ENCODE measurements at regions not wholly inside any gene's neighbourhood (a gene's known extent, or its start where the extent isn't known, plus 50 kb on each side); places are given as distances from the start of the nearest gene placed in this dataset.

DNA sequence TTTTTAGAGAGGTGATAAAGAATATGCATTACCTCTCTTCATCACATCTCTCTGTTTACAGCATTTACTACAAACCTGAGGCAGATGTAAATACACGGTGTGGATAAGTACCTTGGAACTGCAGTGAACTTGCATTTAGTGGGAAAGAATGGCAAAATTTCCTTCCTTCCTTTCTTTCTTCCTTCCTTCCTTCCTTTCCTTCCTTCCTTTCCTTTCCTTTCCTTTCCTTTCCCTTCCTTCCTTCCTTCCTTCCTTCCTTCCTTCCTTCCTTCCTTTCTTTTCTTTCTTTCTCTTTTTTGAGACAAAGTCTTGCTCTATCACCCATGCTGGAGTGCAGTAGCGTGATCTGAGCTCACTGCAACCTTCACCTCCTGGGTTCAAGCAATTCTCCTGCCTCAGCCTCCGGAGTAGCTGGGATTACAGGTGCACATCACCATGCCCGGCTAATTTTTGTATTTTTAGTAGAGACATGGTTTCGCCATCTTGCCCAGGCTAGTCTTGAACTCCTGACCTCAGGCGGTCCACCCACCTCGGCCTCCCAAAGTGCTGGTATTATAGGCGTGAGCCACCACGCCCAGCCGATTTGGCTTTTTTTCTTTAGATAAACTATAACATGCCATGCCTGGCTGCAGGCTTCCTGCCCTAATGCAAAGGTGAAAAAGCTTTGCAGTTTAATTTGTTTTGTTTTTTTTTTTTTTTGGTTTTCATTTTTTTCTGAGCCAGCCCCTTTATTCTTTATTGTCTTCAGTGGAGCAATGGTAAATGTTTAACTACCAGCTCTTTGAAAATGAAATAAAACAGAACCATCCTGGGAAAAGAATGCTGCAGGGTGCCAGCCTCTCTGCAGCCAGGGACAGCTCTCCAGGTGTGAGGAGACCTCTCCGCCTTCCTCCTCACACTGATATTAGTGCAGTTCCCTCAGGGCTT, 64.2 kb upstream of the NEDD9 start:
- DNase-seq (ENCODE audit: low read depth), result no peak

DNA sequence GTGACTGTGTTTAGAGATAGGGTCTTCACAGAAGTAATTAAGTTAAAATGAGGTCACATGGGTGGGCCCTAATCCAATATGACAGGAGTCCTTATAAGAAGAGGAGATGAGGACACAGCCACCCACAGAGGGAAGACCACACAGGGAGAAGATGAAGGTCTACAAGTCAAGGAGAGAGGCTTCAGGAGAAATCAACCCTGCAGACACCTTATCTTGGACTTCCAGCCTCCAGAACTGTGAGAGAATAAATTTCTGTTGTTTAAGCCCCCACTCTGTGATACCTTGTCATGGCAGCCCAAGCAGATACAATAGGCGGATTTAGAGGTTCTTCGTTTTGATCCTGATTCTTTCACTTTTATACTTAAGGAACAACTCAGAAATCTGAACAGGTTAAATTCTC, 63.5 kb upstream of the NEDD9 start:
- DNase-seq (ENCODE audit: low read depth), result no peak

DNA sequence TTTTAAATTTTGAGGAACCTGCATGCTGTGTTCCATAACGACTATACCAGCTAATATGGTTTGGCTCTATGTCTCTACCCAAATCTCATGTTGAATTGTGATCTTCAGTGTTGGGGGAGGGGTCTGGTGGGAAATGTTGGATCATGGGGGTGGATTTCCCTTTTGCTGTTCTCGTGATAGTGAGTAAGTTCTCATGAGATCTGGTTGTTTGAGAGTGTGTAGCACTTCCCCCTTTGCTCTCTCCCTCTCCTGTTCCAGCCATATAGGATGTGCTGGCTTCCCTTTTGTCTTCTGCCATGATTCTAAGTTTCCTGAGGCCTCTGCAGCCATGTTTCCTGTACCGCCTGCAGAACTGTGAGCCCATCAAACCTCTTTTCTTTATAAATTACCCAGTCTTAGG, 61.8 kb upstream of the NEDD9 start:
- DNase-seq (ENCODE audit: low read depth), result no peak

DNA sequence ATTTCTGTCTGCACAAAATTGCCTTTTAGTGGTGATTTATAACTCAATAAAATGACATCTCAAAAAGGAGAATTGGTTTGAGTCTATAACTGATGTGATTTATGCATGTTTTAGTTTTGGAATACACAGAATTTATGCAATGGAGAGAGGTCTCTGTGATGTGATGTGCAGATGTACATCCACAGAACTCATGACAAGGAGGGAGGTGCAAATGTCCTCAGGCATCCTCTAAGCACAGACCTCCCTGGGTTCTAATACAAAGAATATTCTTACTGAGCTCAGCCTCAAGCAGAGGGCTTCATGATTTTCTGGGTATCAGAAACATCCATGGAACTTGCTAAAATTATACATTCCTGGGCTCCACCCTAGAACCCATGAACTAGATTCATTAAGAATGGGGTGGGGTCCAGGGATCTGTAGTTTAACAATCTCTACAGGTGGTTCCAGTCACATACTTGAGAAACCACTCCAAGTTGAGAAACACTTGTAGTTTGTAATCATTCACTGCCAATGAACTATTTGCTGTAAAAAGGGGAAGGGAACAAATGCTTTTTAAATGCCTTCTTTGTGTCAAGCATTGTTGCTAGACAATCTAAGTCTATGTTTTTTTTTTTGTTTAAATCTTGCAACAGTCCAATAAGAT, 60.2 kb upstream of the NEDD9 start:
- no peak for DNase-seq (ENCODE audit: low read depth)

DNA sequence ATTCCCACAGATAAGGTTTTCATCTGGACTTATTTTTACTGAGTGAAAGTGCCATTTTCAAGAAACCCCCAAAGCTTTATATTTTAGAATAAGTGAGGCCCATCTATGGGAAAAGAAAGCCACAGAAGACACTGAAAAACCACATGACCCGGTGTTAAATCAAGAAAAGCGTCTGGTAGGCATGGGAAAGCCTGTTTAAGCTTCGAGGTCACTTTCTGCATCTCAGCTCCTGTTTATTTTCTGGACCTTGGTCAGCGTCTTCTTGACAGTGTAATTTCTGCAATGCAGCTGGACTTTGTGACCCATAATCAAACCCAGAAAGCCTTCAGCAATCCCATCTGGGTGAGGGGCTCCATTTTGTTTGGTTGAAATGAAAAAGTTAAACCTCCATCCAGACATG, 59.6 kb upstream of the NEDD9 start:
- DNase-seq (ENCODE audit: low read depth), result no peak

DNA sequence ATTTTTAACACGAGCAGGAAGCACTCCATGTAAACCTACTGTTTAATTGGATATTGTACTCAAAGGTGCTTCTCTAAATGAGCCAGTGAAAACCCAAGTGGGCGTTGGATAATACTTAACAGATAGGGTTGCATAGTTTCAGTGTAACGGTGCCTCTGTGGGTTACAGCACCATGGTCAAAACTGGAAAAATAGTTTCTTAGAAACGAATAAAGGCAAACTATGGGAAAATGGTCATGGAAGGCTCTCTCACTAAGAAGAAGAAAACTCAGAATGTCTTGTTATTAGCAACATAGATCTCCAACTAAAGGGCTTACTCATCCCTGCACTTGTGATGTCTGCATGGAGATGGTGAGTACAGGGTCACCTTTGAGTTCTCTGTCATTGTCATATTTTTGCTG, 59.1 kb upstream of the NEDD9 start:
- DNase-seq (ENCODE audit: low read depth), result no peak

DNA sequence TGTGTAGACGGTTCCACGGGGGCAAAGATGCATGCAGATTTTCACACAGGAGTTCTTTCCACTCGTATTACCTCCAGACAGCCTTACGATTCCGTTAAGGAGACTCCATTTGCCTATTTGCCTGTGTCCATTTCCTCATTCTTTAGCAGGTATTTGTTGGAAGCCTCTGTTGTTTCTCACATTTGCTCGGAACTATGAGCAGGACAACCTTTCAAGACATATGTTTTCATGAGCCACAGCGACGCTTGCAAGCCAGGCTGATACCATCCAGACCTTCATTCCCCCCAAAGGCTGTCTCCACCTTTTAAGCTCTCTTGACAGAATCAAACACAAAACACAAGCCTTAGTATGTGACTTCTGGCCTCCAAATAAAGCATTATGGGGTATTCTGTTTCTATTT, 57.6 kb upstream of the NEDD9 start:
- no peak for DNase-seq (ENCODE audit: low read depth)

DNA sequence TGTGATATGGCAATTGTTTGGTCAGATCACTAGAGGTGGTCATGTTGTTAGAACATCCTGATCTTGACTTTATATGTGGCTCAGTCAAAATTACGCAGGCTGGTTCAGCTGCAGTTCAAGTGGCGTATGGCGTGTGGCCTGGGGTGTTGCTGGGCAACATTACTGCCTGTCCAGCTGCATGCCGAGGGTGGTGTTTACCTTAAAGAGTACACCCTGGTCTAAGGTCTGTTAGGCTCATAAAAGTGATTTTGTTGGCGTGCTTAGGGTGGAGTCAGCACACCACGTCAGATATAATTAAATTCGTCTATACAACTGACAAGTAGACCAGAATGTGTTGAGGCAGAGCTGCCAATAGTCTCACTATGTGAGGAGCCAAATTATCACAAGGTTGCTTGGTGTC, 55.6 kb upstream of the NEDD9 start:
- DNase-seq (ENCODE audit: low read depth), result no peak

DNA sequence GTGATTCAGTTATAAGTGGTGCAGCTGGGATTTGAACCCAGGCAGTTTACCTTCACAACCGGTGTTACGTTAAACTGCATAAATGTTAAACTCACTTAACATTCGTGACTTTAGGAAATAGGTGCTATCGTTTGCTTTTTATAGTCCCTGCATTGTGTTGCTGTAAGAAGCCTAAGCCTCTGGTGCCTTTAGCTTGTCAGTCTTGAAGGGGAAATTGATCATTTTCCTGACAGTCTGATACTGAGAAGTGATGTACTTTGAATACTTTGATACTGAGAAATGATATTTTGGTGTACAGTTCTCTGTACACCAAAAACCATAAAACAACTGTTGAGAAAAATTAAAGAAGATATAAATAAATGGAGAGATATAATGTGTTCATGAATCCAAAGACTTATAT, 52.5 kb upstream of the NEDD9 start:
- no peak for DNase-seq (ENCODE audit: low read depth)

DNA sequence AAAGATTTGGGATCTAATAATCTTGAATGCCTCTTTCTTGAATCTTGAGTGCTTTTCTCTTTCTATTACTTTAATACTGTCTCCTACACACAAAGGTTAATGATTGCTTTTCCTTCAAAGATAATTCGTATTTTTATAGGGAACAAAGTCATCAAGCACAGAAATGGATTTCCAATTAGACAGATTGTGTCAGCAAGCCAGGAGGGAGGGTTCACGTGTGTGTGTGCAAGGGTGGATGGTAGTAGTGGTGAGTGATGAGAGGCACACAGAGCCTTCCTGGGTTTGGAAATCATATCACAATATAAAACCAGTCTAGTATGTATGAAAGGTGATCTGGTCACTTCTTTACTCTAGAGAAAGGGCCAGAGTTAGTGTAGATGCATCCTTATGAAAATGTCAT, 51.2 kb upstream of the NEDD9 start:
- no peak for DNase-seq (ENCODE audit: low read depth)

DNA sequence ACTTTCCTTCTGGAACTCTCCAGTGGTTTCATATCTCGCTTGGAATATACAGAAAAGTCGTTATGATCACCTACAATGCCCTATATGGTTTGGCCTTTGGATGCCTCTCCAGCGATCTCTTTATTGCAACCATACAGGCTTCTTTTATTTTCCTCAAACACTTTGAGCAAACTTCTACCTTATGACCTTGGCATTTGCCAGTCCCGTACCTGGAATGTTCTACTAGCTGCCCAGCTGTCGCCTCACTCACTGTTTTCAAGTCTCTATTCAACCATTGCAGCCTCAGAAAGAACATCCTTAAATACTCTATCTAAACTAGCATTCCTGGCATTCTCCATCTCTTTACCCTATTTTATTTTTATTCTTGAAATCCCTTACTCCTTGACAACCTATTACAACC, 50.4 kb upstream of the NEDD9 start:
- DNase-seq (ENCODE audit: low read depth), result no peak
